ENCODE measurements at regions not wholly inside any gene's neighbourhood (a gene's known extent, or its start where the extent isn't known, plus 50 kb on each side); places are given as distances from the start of the nearest gene placed in this dataset.

GRCh38 chr9:87085073-87085472 is 137.8 kb upstream of the GAS1 start:
- no peak for TF ChIP-seq REST (IDR thresholded peaks at IDR 0.05; ENCODE audit: insufficient replicate concordance, low read depth)
- TF ChIP-seq POLR2AphosphoS5 (IDR thresholded peaks at IDR 0.05; ENCODE audit: low read depth), result no peak
- no peak for TF ChIP-seq CTCF (IDR thresholded peaks at IDR 0.05; ENCODE audit: insufficient read depth, low read length)
- no peak for TF ChIP-seq SPI1 (IDR thresholded peaks at IDR 0.05; ENCODE audit: borderline replicate concordance, low read depth)
- no peak for TF ChIP-seq GABPA (IDR thresholded peaks at IDR 0.05; ENCODE audit: low read depth)
- DNase-seq (ENCODE audit: low read depth in 1 of 2, low spot score in 1 of 2), result no peak

GRCh38 chr9:87085521-87085920 is 138.2 kb upstream of the GAS1 start:
- TF ChIP-seq GABPA (IDR thresholded peaks at IDR 0.05; ENCODE audit: low read depth), result no peak
- no peak for TF ChIP-seq REST (IDR thresholded peaks at IDR 0.05; ENCODE audit: insufficient replicate concordance, low read depth)
- no peak for TF ChIP-seq SPI1 (IDR thresholded peaks at IDR 0.05; ENCODE audit: borderline replicate concordance, low read depth)
- no peak for TF ChIP-seq POLR2AphosphoS5 (IDR thresholded peaks at IDR 0.05; ENCODE audit: low read depth)
- no peak for TF ChIP-seq CTCF (IDR thresholded peaks at IDR 0.05; ENCODE audit: insufficient read depth, low read length)
- no peaks in the 10 kb centered on the region for H3K27me3 ChIP-seq (ENCODE audit: insufficient read depth, poor library complexity, severe bottlenecking)

More at GRCh38 chr9:87085073-87085472, 137.8 kb upstream of the GAS1 start:
- H3K27me3 ChIP-seq (ENCODE audit: insufficient read depth, poor library complexity, severe bottlenecking), result no peaks in the 10 kb centered on the region
- H3K4me3 ChIP-seq (replicated peaks; ENCODE audit: insufficient read depth, low read length), result no peak overlapping the region
- no peak overlapping the region for H3K27ac ChIP-seq (replicated peaks)

GRCh38 chr9:87086221-87086818 is 139.0 kb upstream of the GAS1 start:
- H3K4me3 ChIP-seq (replicated peaks; ENCODE audit: insufficient read depth, low read length), result no peak overlapping the region
- no peak overlapping the region for H3K27ac ChIP-seq (replicated peaks)
- H3K27me3 ChIP-seq (ENCODE audit: insufficient read depth, poor library complexity, severe bottlenecking), result no peaks in the 10 kb centered on the region
- TF ChIP-seq GABPA (IDR thresholded peaks at IDR 0.05; ENCODE audit: low read depth) (no peak), SPI1 (IDR thresholded peaks at IDR 0.05; ENCODE audit: borderline replicate concordance, low read depth) (no peak), CTCF (IDR thresholded peaks at IDR 0.05; ENCODE audit: insufficient read depth, low read length) (no peak), REST (IDR thresholded peaks at IDR 0.05; ENCODE audit: insufficient replicate concordance, low read depth) (no peak), POLR2AphosphoS5 (IDR thresholded peaks at IDR 0.05; ENCODE audit: low read depth) (no peak)
- DNase-seq (ENCODE audit: low read depth in 1 of 2, low spot score in 1 of 2), result no peak

More at GRCh38 chr9:87085521-87085920, 138.2 kb upstream of the GAS1 start:
- no peak for DNase-seq (ENCODE audit: low read depth in 1 of 2, low spot score in 1 of 2)
- H3K4me3 ChIP-seq (replicated peaks; ENCODE audit: insufficient read depth, low read length), result no peak overlapping the region
- H3K27ac ChIP-seq (replicated peaks), result no peak overlapping the region
